Right lobe of liver (tissue), 4 donors: ENCODE measurements at regions not wholly inside any gene's neighbourhood (a gene's known extent, or its start where the extent isn't known, plus 50 kb on each side); places are given as distances from the start of the nearest gene placed in this dataset.

Experiments used
- POLR2A ChIP-seq: fragments of 450-650 bp; IDR thresholded peaks from one replicate; pipeline ENCODE4 v1.6.1; 2017; ENCODE audit warnings: antibody characterized with exemption, mild to moderate bottlenecking
- TF ChIP-seq, protein P1 (sequence below), 4 donors: fragments of 200-600 bp in 3 of 4; fragments of 450-650 bp in 1 of 4; IDR thresholded peaks; one replicate each; pipeline versions ENCODE4 v1.5.1 to v1.8.0; 2016 to 2022; ENCODE audit warnings: antibody characterized with exemption in 4 of 4, mild to moderate bottlenecking in 2 of 4
- donor health status: DM: no; HTN: no; CAD: no.
- donor health status: DM: no; HTN: no; CAD: no.
- donor health status: DM: no; HTN: yes; CAD: no.

DNA sequence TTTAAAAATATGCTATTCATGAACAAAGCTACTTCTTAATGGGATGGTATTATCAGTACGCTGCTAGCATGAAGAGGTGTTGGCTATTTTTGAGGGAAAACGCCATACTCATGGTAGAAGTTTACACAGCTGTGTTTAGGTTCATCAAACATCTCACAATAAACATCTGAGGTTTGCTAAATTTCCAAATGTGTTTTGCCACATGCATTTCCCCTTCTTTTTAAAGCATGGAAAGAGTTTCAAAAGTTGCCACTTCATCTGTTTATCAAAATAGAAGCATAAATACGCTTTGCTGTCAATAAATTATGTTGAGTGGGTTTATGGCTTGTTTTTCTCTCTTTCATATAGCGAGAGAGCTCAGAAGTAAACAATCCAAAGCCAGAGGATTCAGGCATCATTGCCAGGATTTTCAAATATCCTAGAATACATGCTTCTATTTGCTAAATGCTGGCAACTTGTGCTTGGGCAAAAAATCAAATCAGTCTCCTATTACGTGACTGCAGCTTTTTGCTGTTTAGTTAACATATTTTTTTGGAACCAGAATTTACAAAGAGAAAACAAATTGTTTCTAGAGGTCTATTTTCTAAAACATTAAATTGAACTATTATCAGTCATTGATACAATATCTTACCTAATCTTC lies 1919.9 kb upstream of the LRRTM1 start:
- TF ChIP-seq, protein P1, sequence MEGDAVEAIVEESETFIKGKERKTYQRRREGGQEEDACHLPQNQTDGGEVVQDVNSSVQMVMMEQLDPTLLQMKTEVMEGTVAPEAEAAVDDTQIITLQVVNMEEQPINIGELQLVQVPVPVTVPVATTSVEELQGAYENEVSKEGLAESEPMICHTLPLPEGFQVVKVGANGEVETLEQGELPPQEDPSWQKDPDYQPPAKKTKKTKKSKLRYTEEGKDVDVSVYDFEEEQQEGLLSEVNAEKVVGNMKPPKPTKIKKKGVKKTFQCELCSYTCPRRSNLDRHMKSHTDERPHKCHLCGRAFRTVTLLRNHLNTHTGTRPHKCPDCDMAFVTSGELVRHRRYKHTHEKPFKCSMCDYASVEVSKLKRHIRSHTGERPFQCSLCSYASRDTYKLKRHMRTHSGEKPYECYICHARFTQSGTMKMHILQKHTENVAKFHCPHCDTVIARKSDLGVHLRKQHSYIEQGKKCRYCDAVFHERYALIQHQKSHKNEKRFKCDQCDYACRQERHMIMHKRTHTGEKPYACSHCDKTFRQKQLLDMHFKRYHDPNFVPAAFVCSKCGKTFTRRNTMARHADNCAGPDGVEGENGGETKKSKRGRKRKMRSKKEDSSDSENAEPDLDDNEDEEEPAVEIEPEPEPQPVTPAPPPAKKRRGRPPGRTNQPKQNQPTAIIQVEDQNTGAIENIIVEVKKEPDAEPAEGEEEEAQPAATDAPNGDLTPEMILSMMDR (IDR thresholded peaks at IDR 0.05): no peak
- no peak for TF ChIP-seq POLR2A
